OCI-LY1 (cell line): ENCODE measurements at regions not wholly inside any gene's neighbourhood (a gene's known extent, or its start where the extent isn't known, plus 50 kb on each side); places are given as distances from the start of the nearest gene placed in this dataset.

Experiments used
- CTCF ChIP-seq: fragments of 200-600 bp; sonication (generic), shearing (Covaris generic); IDR thresholded peaks from 2 replicates; pipeline ENCODE4 v1.5.1; 2017; ENCODE audit warnings: mild to moderate bottlenecking, antibody characterized with exemption, low read length, moderate library complexity, mixed read lengths
- EZH2 ChIP-seq: fragments of 200-600 bp; sonication (generic), shearing (Covaris generic); IDR thresholded peaks from 2 replicates; pipeline ENCODE4 v1.8.0; 2017; ENCODE audit warnings: borderline replicate concordance, mixed run types, mild to moderate bottlenecking, antibody characterized with exemption, low read length, moderate library complexity, mixed read lengths

DNA sequence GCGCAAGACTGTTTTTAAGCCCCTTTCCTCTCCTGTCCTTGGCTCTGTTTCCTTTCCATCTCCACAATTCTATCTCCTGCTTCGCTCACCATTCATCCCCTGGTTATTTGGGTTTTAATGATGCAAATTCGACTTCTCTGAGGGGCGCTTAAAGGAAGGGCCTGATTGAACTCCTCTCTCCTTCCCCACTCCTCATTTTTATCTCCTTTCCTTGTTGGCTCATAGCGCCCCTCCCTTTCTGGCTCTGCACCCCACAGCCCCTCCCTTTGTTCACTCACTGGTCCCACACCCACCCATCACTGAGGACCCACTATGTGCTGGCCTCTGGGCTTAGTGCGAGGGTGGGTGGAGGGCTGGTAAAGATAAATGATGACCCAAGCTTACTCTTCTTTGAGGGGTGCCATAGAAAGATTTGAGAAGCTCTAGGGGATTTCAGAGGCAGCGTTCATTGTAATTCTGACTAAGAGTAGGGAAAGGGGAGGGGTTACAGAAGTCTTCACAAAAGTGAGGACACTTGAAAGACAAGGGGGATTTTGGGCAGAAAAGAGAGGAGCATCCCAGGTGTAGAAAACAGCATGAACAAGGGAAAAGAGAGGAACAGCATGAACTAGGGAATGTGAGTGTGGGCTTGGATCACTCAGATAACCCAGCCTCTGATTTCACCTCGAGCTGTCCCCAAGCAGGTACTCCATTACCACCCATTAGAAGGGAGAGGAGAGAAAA, 507.8 kb downstream of the CD83 start:
- TF ChIP-seq CTCF = no peak
- no peak for TF ChIP-seq EZH2
